ENCODE measurements at regions not wholly inside any gene's neighbourhood (a gene's known extent, or its start where the extent isn't known, plus 50 kb on each side); places are given as distances from the start of the nearest gene placed in this dataset.
"Not testable (repeated sequence)": the region's sequence is repeated elsewhere in the genome, so short reads cannot be mapped to it uniquely, and the experiment has no call there.

- DNase-seq, result no peak
Observed at GRCh38 chr17:64772845-64773299, 110.8 kb upstream of the SMURF2 start.

- no peak for DNase-seq
Observed at GRCh38 chr17:64771980-64772844, 110.1 kb upstream of the SMURF2 start.

DNA sequence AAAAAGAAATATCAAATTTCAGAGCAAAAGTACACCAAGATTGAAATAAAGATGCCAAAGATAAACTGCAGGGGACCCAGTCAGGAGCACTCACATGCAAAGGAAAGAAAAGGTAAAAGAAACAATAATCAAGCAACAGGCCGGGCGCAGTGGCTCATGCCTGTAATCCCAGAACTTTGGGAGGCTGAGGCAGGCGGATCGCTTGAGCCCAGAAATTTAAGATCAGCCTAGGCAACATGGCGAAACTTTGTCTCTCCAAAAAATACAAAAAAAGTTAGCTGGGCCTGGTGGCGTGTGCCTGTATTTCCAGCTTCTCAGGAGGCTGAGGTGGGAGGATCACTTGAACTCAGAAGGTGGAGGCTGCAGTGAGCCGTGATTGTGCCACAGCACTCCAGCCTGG, 107.6 kb upstream of the SMURF2 start:
- DNase-seq, result no peak

GRCh38 chr17:64767269-64767997, 105.3 kb upstream of the SMURF2 start:
- no peak for DNase-seq

DNA sequence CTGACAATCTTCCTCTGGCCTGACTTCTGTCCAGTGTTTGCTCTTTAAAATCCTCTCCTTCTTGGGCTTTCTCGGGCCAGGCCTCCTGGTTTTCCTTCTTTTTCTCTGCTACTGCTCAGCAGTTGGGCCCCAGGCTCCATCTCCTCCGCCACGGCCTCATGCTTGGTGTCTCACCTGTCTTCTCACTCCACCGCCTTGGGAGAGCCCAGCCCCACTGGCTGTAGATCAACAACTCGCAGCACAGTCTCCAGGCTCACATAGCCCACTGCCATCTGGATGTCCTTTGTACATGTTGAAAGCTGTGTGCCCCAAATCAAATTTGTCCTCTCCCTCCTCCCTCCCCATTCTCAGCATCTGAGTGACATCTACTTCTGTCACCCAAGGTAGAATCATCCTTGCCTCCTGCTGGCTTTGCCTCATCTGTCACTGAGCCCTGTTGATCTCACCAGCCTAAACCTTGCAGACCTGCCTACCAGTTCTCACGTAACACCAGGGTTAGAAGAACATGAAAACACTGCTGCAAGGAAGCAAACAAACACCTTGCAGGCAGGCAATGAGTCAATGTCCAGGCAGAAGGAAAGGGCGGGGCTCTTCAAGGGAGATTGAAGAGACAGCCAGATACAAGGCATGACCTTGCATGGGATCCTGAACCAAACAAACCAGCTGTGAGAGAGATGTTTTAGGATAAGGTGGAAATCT, 103.2 kb upstream of the SMURF2 start:
- no peak for DNase-seq

GRCh38 chr17:64750891-64751677, 89.0 kb upstream of the SMURF2 start:
- no peak for DNase-seq

DNA sequence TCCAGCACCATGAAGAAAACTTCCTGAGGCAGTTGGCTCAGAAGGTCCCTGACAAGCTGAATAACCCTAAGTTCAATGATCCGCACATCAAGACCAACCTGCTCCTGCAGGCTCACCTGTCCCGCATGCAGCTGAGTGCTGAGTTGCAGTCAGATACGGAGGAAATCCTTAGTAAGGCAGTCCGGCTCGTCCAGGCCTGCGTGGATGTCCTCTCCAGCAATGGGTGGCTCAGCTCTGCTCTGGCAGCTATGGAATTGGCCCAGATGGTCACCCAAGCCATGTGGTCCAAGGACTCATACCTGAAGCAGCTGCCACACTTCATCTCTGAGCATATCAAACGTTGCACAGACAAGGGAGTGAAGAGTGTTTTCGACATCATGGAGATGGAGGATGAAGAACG, 88.4 kb upstream of the SMURF2 start:
- DNase-seq, result no peak

GRCh38 chr17:64749306-64749705, 87.2 kb upstream of the SMURF2 start:
- no peak for DNase-seq

DNA sequence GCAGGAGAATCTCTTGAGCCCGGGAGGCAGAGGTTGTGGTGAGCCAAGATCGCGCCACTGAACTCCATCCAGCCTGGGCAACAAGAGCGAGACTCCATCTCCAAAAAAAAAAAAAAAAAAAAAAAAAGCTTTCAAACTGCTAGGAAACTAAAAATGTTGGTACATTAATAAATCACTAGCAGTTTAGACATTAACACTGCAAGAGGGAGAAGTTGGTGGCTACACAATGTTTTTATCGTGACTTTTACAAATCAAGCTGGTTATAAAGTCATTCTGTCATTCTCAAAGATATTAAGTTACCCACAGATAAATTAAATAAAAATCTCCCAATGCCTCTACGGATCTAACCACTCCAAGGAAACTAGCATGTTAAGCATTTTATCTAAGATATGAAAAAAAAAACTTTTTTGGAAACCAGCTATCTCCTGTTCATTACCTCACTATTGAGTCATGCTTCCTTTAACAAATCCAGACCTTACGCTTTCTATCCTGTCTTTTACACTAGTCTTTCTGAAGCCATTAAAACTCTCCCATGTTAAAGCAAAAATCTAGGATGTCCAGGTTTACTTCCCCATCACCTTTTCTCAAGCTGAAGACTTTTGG, 85.9 kb upstream of the SMURF2 start:
- no peak for DNase-seq

DNA sequence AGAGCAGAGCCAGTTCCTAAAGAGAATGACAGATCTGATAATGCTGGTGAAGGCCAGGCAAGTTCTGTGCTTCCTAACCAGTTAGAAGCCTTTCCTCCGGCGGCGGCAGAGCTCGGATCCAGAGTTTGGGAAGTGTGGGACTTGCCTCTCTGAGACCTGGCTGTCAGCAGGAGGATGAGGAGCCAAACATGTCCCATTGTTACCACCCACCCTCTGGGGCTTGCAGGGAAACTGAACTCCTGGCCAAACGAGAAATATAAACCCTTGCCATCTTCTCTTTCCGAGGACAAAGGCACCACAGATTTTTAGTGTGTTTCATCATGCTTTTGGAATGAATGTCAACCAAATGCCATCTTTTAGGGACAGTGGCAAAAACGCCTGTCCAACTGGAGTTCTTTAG, 80.2 kb upstream of the SMURF2 start:
- no peak for DNase-seq

DNA sequence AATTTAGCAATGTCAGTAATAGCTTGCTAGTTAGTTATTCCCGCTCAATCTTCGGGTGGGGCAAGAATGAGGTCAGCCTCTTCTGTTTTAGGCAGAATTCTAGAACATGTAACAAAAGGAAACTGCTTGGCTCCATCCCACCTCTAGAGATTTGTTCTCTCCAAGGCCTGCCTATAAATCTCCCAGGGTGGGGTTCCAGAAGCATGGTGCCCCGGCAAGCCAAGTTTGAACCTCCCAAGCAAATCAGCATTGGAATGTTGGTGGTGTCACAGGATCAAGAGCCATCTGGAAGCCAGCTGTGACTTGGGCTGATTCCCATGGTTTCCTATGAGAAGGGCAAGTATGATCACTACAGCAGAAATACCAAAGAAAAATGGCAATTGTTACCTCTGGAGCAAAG, 79.8 kb upstream of the SMURF2 start:
- DNase-seq, result not testable (repeated sequence)

GRCh38 chr17:64741038-64741641, 79.0 kb upstream of the SMURF2 start:
- DNase-seq, result peak in 8 of 14 donors; percentile 10 to 71 (median 26)

GRCh38 chr17:64739316-64740058, 77.4 kb upstream of the SMURF2 start:
- peak in 1 of 14 donors; percentile 49 for DNase-seq

GRCh38 chr17:64736804-64737492, 74.8 kb upstream of the SMURF2 start:
- no peak for DNase-seq

GRCh38 chr17:64732336-64733006, 70.4 kb upstream of the SMURF2 start:
- DNase-seq, result peak in 2 of 14 donors; percentile 2 to 60

DNA sequence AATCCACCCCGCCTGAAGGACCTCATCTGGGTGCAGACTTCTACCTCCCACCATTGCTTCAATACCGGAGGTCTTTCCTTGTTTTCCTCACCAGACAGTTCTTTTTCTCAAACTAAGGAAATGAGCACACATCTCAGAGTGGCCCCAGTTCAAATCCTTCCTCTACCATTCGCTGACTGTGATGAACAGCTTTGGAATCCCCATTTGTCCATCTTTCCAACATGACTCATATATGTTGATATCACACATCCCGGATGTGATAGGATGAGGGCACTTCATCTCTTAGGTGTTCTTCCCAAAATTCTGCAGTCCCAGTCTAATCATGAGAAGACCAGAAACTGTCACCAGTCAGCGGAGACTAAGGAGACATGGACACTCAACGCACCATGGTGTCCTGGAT, 67.9 kb upstream of the SMURF2 start:
- DNase-seq, result not testable (repeated sequence)

DNA sequence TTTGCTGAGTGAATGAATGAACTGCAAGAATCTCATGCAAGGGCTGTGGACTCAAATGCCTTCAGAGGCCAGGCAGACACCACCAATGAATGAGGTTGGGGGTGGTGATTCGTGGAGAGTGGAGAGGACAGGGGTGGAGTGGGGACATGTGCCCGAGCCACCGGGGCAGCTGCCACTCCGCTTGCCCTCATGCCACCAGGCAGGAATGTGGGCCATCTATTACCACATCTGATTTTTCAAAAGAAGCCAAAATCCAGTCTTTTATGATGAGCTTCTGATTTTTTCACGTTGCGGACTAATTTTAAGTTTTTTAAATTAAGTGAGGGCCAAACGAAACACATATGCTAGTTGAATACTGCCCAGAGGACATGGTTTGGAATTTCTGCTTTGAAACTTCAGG, 67.1 kb upstream of the SMURF2 start:
- no peak for DNase-seq

GRCh38 chr17:64728041-64728695, 66.1 kb upstream of the SMURF2 start:
- no peak for DNase-seq

DNA sequence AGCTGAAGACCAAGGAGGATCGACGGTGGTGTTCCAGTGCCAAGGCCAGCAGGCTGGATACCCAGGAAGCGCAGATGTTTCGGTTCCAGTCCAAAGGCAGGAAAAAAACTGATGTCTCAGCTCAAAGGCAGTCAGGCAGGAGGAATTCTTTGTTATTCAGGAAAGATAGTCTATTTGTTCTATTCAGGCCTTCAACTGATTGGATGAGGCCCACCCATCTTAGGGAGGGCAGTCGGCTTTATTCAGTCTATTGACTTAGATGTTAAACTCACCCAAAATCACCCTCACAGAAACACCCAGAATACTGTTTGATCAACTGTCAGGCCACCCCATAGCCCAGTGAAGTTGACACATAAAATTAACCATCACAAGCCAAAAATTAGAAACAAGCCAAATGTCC, 63.9 kb upstream of the SMURF2 start:
- DNase-seq, result not testable (repeated sequence)

All from C1 segment of cervical spinal cord (tissue), 14 donors.